HG03460 (cell line): ENCODE measurements at regions not wholly inside any gene's neighbourhood (a gene's known extent, or its start where the extent isn't known, plus 50 kb on each side); places are given as distances from the start of the nearest gene placed in this dataset.

Experiments
- ATAC-seq: cut with Tn5 transposase; IDR thresholded peaks from one replicate; pipeline ENCODE4 v1.9.1; 2021; ENCODE audit not compliant: unreplicated experiment

DNA sequence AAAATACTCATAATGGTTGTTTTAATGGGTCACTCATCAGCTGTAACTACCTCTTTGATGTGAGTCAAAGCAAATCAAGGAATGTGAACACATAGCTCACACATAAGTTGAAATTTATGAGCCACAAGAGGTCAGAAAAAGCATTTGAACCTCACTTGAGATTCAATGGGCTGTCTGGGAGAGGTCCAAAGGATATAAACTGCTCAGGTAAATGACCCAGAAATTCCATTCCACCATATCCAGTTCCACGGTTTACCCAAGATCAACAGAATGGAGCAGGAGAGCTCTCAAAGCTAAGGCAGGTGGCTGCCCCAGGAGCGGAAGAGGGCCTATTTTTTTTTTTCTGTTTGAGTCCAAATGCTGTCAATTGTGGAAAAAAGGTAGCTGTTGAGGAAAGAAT, 464.1 kb downstream of the TNS1 start:
- no peak for ATAC-seq

GRCh38 chr2:217535957-217536708, 466.7 kb downstream of the TNS1 start:
- ATAC-seq, result no peak

DNA sequence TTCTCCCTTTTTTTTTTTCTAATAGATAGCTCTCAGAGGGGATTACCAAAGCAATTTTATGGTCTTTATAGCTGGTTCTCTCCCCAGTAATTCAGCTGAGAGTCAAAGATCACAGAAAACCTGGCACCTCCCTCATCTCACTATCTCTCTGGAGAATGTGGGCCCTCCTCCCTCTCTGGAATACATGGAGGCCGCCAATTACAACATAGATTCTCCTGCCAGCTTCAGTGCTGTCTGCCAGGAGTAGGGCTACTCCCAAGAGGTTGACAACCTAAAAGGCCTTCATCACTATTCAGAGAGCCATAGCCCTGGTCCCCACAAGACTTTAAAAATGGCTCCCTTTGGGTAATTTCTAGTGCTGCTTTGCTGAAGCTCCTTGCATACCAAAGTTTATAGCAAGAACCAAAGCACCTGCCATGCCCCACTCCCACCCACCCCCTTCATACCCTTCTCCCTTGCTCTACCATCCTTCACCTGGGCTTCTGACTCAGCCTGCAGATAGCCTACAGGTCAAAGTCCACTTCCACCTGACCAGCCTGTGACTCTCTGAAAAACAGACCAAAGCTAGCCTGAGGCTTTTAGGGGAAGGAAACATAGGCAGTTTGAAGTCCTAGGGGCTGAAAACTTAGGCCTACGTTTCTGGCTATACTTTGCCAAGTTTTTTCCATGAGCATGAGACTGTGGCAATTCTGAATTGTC, 472.3 kb downstream of the TNS1 start:
- no peak for ATAC-seq

GRCh38 chr2:217529271-217529670, 473.5 kb downstream of the TNS1 start:
- ATAC-seq, result no peak

GRCh38 chr2:217527590-217528202, 475.1 kb downstream of the TNS1 start:
- ATAC-seq, result no peak

GRCh38 chr2:217525076-217525475, 477.7 kb downstream of the TNS1 start:
- ATAC-seq, result no peak

DNA sequence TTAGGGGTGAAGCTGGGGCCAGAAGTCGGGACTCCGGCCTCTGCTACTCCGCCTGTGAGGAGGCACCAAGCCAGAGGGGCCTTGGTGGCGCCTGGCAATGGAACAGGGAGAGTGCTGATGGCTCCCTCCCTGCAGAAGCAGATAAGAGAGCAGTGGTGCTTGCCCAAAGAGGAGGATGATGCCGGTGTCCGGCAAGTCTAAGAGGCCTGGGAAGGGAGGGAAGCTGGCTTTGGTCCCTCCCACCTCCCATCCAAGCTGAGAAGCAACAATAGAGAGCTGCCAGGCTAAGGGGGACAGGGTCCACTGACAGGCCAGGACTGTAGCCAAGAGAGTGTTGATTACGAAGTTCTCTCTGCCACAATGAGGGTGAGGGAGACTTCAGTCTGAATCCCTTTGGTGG, 479.5 kb downstream of the TNS1 start:
- no peak for ATAC-seq

GRCh38 chr2:217521820-217522219, 481.0 kb downstream of the TNS1 start:
- ATAC-seq, result no peak

- no peak for ATAC-seq
These were observed 482.3 kb downstream of the TNS1 start for GRCh38 chr2:217520356-217521010.

DNA sequence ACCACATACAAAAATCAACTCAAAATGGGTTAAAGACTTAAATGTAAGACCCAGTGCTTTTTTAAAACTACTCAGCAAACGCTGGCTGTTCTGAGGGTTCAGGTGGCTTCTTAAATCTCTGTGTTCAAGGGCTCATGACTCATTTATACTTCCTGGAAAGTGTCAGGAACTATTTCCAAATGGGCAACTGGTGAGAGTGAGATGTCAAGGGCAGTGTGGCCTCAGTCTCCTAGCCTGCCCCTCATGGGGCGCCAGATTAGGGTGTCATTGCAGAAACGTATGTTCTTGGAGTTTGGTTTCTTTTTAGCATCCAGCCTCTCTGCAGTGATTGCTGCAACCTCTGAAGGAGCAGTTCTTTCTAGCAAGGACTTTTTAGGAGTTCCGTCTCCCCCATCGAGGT, 485.4 kb downstream of the TNS1 start:
- ATAC-seq, result no peak

DNA sequence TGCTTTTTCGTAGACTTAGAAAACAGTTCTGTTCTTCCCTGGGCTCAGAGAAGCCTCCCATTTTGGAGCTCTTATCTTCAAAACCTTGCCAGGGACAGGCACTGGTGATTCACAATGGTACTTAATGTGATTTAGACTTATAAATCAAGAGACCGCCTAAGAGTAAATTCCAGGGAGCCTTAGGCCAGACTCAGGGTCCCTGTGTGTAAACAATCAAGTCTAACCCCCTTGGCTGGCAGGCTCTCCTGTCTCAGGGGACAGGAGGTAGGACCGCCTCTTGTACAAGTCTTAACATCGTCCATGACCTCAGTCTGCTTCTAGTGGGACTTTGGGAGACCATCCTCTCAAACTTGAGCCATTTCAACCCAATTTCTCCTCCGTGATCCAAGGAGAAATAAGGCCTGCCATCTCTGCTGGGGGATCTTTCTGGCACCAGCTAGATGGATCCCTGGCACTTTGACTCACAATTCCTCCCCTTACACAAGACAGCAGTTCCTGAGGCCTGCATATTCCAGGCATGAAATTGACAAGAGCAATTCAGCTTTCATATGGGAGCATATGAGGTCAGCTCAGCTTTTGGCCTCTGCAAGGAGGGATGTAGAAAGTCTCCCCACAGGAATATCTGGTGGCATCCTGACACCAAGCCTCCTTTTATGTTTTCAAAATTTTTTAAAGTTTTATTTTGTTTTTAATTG, 487.0 kb downstream of the TNS1 start:
- ATAC-seq, result no peak

- no peak for ATAC-seq
These were observed 489.5 kb downstream of the TNS1 start for GRCh38 chr2:217513258-217513657.

DNA sequence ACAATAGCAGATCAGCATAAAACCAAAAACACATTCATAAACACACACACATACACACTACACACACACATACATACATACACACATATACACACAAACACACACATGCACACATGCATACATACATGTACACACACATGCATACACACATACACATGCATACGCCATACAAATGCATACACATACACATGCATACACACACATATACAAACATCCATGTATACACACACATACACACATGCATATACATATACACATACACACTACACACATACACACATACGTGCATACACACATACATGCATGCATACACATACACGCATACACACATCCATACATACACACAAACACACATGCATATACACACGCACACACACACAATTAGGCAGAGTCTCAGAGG, 490.1 kb downstream of the TNS1 start:
- ATAC-seq, result no peak

DNA sequence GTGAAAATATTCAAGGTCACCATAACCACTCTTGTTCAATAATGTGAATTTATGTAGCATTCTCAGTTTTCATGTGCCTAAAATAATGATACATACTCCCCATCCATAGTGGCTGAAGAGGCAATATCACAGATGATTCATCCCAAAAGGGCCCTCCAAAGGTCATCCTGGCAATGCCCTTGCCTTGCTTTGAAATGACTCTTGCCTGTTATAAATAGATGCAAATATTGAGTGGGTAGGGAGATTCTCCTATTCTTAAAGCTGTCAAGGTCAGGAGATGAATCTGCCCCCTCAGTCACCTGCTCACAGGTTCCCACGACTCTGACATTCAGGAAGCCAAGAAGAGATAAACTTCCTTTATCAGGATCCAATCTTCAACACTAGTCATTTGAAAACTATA, 490.5 kb downstream of the TNS1 start:
- ATAC-seq, result no peak

DNA sequence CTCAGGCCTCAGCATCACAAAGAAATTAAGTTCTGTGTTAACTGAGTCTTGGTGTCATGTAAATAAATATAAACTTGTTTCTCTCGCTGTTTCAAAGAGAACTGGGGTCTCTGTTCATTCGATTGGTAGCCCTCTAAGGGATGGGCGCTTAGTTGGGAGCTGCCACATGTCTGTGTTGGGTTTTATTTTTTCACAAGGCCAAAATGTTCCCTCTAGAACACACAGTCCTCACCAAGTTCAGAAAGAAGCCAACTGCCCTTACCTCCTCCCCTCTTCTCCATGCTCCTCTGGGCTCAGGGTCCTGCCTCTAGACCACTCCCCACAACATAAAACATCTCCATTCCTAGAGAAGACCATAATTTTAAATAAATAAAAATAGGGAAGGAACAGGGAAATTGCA, 490.9 kb downstream of the TNS1 start:
- no peak for ATAC-seq

- ATAC-seq, result no peak
These were observed 492.0 kb downstream of the TNS1 start for GRCh38 chr2:217510771-217511291.

GRCh38 chr2:217505303-217505702, 497.5 kb downstream of the TNS1 start:
- no peak for ATAC-seq

DNA sequence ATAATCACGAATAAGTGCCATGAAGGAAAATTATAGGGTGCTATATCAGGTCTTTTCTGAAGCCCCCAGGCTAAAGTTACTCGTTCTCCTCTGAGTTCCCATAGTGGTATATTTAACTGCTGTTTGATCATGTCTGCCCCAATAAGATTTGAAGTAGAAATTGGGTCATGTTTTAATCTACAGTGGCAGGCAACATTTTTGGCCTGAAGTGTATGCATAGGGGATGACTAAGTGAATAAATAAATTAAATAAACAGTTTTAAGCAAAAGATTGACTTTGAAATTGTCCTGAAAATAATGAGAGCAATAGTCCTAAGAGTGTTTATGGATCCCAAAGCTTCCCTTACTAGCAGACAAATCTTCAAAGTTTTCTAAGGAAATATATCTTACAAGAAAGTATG, 500.9 kb downstream of the TNS1 start:
- ATAC-seq, result no peak

GRCh38 chr2:217497843-217498377, 504.9 kb downstream of the TNS1 start:
- no peak for ATAC-seq

GRCh38 chr2:217494557-217494956, 508.2 kb downstream of the TNS1 start:
- ATAC-seq, result no peak

GRCh38 chr2:217491271-217491670, 511.5 kb downstream of the TNS1 start:
- no peak for ATAC-seq
